Vagina (tissue), 2 donors: ENCODE measurements at regions not wholly inside any gene's neighbourhood (a gene's known extent, or its start where the extent isn't known, plus 50 kb on each side); places are given as distances from the start of the nearest gene placed in this dataset.

ENCODE experiments used
- DNase-seq, 2 donors: peaks; one replicate each; pipeline ENCODE4 v3.0.0-alpha.2; 2017; ENCODE audit errors: extremely low spot score in 2 of 2
- H3K27ac ChIP-seq: fragments of 200-600 bp; sonication (generic); one replicate; pipeline ENCODE4 v1.5.1; 2019
- H3K27me3 ChIP-seq: fragments of 200-600 bp; sonication (generic); one replicate; pipeline ENCODE4 v1.5.1; 2019
- H3K36me3 ChIP-seq, 2 donors: fragments of 200-600 bp; sonication (generic); one replicate each; pipeline ENCODE4 v1.5.1; 2017 to 2019
- H3K4me1 ChIP-seq: fragments of 200-600 bp; sonication (generic); one replicate; pipeline ENCODE4 v1.5.1; 2019
- H3K4me3 ChIP-seq, 2 donors: fragments of 200-600 bp; sonication (generic); 1 replicate in 1 of 2; 2 replicates in 1 of 2; pipeline ENCODE4 v1.5.1; 2016 to 2019
- H3K9me3 ChIP-seq: fragments of 200-600 bp; sonication (generic); one replicate; pipeline ENCODE4 v1.5.1; 2019
- CTCF ChIP-seq, 3 experiments: fragments of 450-650 bp in 2 of 3; fragments of 200-600 bp in 1 of 3; sonication (generic) in 1 of 3; IDR thresholded peaks; one replicate each; pipeline ENCODE4 v1.5.1; 2017 to 2019; ENCODE audit warnings: antibody characterized with exemption in 3 of 3, mild to moderate bottlenecking in 2 of 3, moderate library complexity in 2 of 3
- POLR2A ChIP-seq, 2 donors: fragments of 450-650 bp; IDR thresholded peaks; one replicate each; pipeline ENCODE4 v1.6.1; 2017; ENCODE audit warnings: antibody characterized with exemption in 2 of 2, mild to moderate bottlenecking in 2 of 2, moderate library complexity in 2 of 2
- POLR2AphosphoS5 ChIP-seq, 2 donors: sonication (generic); formaldehyde crosslinking; IDR thresholded peaks; one replicate each; pipeline ENCODE4 v1.9.0; 2017; ENCODE audit warnings: antibody characterized with exemption in 2 of 2, mild to moderate bottlenecking in 2 of 2, low read depth in 1 of 2; ENCODE audit not compliant: insufficient read depth in 1 of 2
- intact Hi-C: fragments of 100-400 bp; cut with DNase I; formaldehyde crosslinking; loops from one replicate; pipeline ENCODE4 v1.15.1; 2023

GRCh38 chr3:459311-459670 is 262.7 kb downstream of the CHL1 start:
- Histone ChIP-seq H3K9me3 (no peaks in the 10 kb centered on the region), H3K27me3 (no peaks in the 10 kb centered on the region), H3K4me1 (no peaks in the 10 kb centered on the region), H3K27ac (no peak overlapping the region), H3K36me3 (no peaks in the 10 kb centered on the region), H3K4me3 (no peak overlapping the region)
- intact Hi-C loops, result no loop called here
- no peak for DNase-seq
- TF ChIP-seq CTCF (IDR thresholded peaks at IDR 0.05) (no peak), POLR2AphosphoS5 (IDR thresholded peaks at IDR 0.05; ENCODE audit: insufficient read depth in 1 of 2, low read depth in 1 of 2) (no peak), POLR2A (IDR thresholded peaks at IDR 0.05) (no peak)

GRCh38 chr3:461006-461405 is 264.4 kb downstream of the CHL1 start:
- no peak overlapping the region for H3K27ac ChIP-seq
- intact Hi-C loops, result no loop called here
- H3K27me3 ChIP-seq, result no peaks in the 10 kb centered on the region
- no peak overlapping the region for H3K4me3 ChIP-seq
- H3K36me3 ChIP-seq, result no peaks in the 10 kb centered on the region
- TF ChIP-seq CTCF (IDR thresholded peaks at IDR 0.05) (no peak), POLR2A (IDR thresholded peaks at IDR 0.05) (no peak), POLR2AphosphoS5 (IDR thresholded peaks at IDR 0.05; ENCODE audit: insufficient read depth in 1 of 2, low read depth in 1 of 2) (no peak)
- no peak for DNase-seq
- no peaks in the 10 kb centered on the region for H3K9me3 ChIP-seq
- no peaks in the 10 kb centered on the region for H3K4me1 ChIP-seq

GRCh38 chr3:462851-463250 is 266.3 kb downstream of the CHL1 start:
- Histone ChIP-seq H3K27me3 (no peaks in the 10 kb centered on the region), H3K4me3 (no peak overlapping the region), H3K4me1 (no peaks in the 10 kb centered on the region), H3K9me3 (no peaks in the 10 kb centered on the region), H3K27ac (no peak overlapping the region), H3K36me3 (no peaks in the 10 kb centered on the region)
- intact Hi-C loops, result no loop called here
- TF ChIP-seq POLR2AphosphoS5 (IDR thresholded peaks at IDR 0.05; ENCODE audit: insufficient read depth in 1 of 2, low read depth in 1 of 2) (no peak), CTCF (IDR thresholded peaks at IDR 0.05) (no peak), POLR2A (IDR thresholded peaks at IDR 0.05) (no peak)
- no peak for DNase-seq

GRCh38 chr3:463252-464192 is 267.0 kb downstream of the CHL1 start:
- Histone ChIP-seq H3K4me3 (no peak overlapping the region), H3K4me1 (no peaks in the 10 kb centered on the region), H3K27ac (no peak overlapping the region), H3K27me3 (no peaks in the 10 kb centered on the region), H3K36me3 (no peaks in the 10 kb centered on the region), H3K9me3 (no peaks in the 10 kb centered on the region)
- no peak for DNase-seq
- no peak for TF ChIP-seq CTCF (IDR thresholded peaks at IDR 0.05)
- TF ChIP-seq POLR2A (IDR thresholded peaks at IDR 0.05), result no peak
- TF ChIP-seq POLR2AphosphoS5 (IDR thresholded peaks at IDR 0.05; ENCODE audit: insufficient read depth in 1 of 2, low read depth in 1 of 2), result no peak
- intact Hi-C loops, result no loop called here

- DNase-seq, result no peak
- Histone ChIP-seq H3K4me3 (no peak overlapping the region), H3K27me3 (no peaks in the 10 kb centered on the region), H3K36me3 (no peaks in the 10 kb centered on the region), H3K9me3 (no peaks in the 10 kb centered on the region), H3K27ac (no peak overlapping the region), H3K4me1 (no peaks in the 10 kb centered on the region)
- no peak for TF ChIP-seq POLR2A (IDR thresholded peaks at IDR 0.05)
- TF ChIP-seq CTCF (IDR thresholded peaks at IDR 0.05), result no peak
- no peak for TF ChIP-seq POLR2AphosphoS5 (IDR thresholded peaks at IDR 0.05; ENCODE audit: insufficient read depth in 1 of 2, low read depth in 1 of 2)
- intact Hi-C loops, result no loop called here
These were observed 267.7 kb downstream of the CHL1 start for GRCh38 chr3:464255-464654.
